ENCODE measurements at regions not wholly inside any gene's neighbourhood (a gene's known extent, or its start where the extent isn't known, plus 50 kb on each side); places are given as distances from the start of the nearest gene placed in this dataset.

DNA sequence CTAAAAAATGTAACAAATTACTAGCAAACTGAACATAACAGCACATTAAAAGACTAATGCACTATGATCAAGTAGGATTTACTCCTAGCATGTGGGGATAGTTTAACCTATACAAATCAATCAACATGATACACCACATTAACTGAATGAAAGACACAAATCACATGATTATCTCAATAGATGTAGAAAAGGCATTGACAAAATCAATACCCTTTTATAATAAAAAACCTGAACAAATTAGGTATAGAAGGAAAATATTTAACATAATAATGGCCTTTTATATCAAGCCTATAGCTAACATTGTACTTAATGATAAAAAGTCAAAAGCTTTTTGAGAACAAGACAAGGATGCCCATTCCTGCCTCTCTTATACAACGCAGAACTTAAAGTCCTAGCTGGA lies 540.0 kb downstream of the RERGL start:
- Mint-ChIP-seq H3K9me3 (peaks cover 5% of the 10 kb centered on the region), H3K4me3 (no peak overlapping the region), H3K36me3 (no peaks in the 10 kb centered on the region), H3K27ac (no peak overlapping the region), H3K4me1 (no peaks in the 10 kb centered on the region), H3K27me3 (ENCODE audit: low read depth) (no peaks in the 10 kb centered on the region)
- DNase-seq (ENCODE audit: low spot score) (no peak), ATAC-seq (no peak)
- POLR2A ChIA-PET, result no interaction called here
- TF ChIP-seq ZBTB21 (CRISPR knock-in tag; IDR thresholded peaks at IDR 0.05; ENCODE audit: borderline replicate concordance), result no peak
- TF ChIP-seq NFATC4 (CRISPR knock-in tag; IDR thresholded peaks at IDR 0.05), result no peak
- TF ChIP-seq, protein P1, sequence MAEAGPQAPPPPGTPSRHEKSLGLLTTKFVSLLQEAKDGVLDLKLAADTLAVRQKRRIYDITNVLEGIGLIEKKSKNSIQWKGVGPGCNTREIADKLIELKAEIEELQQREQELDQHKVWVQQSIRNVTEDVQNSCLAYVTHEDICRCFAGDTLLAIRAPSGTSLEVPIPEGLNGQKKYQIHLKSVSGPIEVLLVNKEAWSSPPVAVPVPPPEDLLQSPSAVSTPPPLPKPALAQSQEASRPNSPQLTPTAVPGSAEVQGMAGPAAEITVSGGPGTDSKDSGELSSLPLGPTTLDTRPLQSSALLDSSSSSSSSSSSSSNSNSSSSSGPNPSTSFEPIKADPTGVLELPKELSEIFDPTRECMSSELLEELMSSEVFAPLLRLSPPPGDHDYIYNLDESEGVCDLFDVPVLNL (CRISPR knock-in tag; IDR thresholded peaks at IDR 0.05; ENCODE audit: borderline replicate concordance, low read depth), result no peak
- TF ChIP-seq GTF2I (CRISPR knock-in tag; conservative IDR thresholded peaks at IDR 0.05), result no peak
- TF ChIP-seq, protein P2, sequence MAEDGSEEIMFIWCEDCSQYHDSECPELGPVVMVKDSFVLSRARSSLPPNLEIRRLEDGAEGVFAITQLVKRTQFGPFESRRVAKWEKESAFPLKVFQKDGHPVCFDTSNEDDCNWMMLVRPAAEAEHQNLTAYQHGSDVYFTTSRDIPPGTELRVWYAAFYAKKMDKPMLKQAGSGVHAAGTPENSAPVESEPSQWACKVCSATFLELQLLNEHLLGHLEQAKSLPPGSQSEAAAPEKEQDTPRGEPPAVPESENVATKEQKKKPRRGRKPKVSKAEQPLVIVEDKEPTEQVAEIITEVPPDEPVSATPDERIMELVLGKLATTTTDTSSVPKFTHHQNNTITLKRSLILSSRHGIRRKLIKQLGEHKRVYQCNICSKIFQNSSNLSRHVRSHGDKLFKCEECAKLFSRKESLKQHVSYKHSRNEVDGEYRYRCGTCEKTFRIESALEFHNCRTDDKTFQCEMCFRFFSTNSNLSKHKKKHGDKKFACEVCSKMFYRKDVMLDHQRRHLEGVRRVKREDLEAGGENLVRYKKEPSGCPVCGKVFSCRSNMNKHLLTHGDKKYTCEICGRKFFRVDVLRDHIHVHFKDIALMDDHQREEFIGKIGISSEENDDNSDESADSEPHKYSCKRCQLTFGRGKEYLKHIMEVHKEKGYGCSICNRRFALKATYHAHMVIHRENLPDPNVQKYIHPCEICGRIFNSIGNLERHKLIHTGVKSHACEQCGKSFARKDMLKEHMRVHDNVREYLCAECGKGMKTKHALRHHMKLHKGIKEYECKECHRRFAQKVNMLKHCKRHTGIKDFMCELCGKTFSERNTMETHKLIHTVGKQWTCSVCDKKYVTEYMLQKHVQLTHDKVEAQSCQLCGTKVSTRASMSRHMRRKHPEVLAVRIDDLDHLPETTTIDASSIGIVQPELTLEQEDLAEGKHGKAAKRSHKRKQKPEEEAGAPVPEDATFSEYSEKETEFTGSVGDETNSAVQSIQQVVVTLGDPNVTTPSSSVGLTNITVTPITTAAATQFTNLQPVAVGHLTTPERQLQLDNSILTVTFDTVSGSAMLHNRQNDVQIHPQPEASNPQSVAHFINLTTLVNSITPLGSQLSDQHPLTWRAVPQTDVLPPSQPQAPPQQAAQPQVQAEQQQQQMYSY (CRISPR knock-in tag; IDR thresholded peaks at IDR 0.05), result no peak
- CTCF ChIA-PET, result no interaction called here

DNA sequence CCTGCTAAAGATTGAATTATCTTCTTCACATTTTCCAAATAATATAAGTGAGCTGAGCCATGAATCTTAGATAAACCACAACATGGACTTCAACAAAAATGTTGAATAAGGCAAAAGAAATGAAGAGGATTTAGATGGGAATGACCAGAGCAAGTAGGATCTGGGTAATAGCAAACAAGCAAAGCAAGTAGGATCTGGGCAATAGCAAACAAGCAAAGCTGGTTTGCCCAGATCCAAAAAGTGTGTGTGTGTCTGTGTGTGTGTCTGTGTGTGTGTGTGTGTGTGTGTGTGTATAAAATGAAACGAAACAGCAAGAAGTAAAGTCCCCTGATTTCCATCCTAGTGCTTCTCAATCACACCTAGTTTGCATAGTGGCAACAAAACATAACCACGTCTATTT lies 549.1 kb downstream of the RERGL start:
- no peak for DNase-seq (ENCODE audit: low spot score)
- TF ChIP-seq, protein P3, sequence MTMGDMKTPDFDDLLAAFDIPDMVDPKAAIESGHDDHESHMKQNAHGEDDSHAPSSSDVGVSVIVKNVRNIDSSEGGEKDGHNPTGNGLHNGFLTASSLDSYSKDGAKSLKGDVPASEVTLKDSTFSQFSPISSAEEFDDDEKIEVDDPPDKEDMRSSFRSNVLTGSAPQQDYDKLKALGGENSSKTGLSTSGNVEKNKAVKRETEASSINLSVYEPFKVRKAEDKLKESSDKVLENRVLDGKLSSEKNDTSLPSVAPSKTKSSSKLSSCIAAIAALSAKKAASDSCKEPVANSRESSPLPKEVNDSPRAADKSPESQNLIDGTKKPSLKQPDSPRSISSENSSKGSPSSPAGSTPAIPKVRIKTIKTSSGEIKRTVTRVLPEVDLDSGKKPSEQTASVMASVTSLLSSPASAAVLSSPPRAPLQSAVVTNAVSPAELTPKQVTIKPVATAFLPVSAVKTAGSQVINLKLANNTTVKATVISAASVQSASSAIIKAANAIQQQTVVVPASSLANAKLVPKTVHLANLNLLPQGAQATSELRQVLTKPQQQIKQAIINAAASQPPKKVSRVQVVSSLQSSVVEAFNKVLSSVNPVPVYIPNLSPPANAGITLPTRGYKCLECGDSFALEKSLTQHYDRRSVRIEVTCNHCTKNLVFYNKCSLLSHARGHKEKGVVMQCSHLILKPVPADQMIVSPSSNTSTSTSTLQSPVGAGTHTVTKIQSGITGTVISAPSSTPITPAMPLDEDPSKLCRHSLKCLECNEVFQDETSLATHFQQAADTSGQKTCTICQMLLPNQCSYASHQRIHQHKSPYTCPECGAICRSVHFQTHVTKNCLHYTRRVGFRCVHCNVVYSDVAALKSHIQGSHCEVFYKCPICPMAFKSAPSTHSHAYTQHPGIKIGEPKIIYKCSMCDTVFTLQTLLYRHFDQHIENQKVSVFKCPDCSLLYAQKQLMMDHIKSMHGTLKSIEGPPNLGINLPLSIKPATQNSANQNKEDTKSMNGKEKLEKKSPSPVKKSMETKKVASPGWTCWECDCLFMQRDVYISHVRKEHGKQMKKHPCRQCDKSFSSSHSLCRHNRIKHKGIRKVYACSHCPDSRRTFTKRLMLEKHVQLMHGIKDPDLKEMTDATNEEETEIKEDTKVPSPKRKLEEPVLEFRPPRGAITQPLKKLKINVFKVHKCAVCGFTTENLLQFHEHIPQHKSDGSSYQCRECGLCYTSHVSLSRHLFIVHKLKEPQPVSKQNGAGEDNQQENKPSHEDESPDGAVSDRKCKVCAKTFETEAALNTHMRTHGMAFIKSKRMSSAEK (CRISPR knock-in tag; IDR thresholded peaks at IDR 0.05; ENCODE audit: borderline replicate concordance), result no peak
- TF ChIP-seq JAZF1 (CRISPR knock-in tag; IDR thresholded peaks at IDR 0.05) (no peak), RELA (CRISPR knock-in tag; IDR thresholded peaks at IDR 0.05; ENCODE audit: borderline replicate concordance) (no peak), JUN (CRISPR knock-in tag; IDR thresholded peaks at IDR 0.05) (no peak), ZNF232 (CRISPR knock-in tag; IDR thresholded peaks at IDR 0.05) (no peak), KAT7 (CRISPR knock-in tag; IDR thresholded peaks at IDR 0.05; ENCODE audit: borderline replicate concordance) (no peak), NR3C1 (CRISPR knock-in tag; conservative IDR thresholded peaks at IDR 0.05; ENCODE audit: low read depth) (no peak), SOX15 (CRISPR knock-in tag; IDR thresholded peaks at IDR 0.05) (no peak)
- TF ChIP-seq, protein P4, sequence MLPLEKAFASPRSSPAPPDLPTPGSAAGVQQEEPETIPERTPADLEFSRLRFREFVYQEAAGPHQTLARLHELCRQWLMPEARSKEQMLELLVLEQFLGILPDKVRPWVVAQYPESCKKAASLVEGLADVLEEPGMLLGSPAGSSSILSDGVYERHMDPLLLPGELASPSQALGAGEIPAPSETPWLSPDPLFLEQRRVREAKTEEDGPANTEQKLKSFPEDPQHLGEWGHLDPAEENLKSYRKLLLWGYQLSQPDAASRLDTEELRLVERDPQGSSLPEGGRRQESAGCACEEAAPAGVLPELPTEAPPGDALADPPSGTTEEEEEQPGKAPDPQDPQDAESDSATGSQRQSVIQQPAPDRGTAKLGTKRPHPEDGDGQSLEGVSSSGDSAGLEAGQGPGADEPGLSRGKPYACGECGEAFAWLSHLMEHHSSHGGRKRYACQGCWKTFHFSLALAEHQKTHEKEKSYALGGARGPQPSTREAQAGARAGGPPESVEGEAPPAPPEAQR (CRISPR knock-in tag; IDR thresholded peaks at IDR 0.05), result no peak
- TF ChIP-seq, protein P1 (CRISPR knock-in tag; IDR thresholded peaks at IDR 0.05; ENCODE audit: borderline replicate concordance, low read depth), result no peak
- H3K9me3 Mint-ChIP-seq, result peaks cover 5% of the 10 kb centered on the region; the same call in 1 of the 2 replicates
- H3K36me3 Mint-ChIP-seq, result no peaks in the 10 kb centered on the region
- H3K4me3 Mint-ChIP-seq, result no peak overlapping the region
- POLR2A ChIA-PET, result no interaction called here
- peaks cover 21% of the 10 kb centered on the region for H3K27me3 Mint-ChIP-seq (ENCODE audit: low read depth)
- ATAC-seq, result no peak
- no peak overlapping the region for H3K27ac Mint-ChIP-seq
- CTCF ChIA-PET, result no interaction called here
- H3K4me1 Mint-ChIP-seq, result no peaks in the 10 kb centered on the region
